Right renal pelvis (tissue), 4 donors: ENCODE measurements at regions not wholly inside any gene's neighbourhood (a gene's known extent, or its start where the extent isn't known, plus 50 kb on each side); places are given as distances from the start of the nearest gene placed in this dataset.
"Not testable (repeated sequence)": the region's sequence is repeated elsewhere in the genome, so short reads cannot be mapped to it uniquely, and the experiment has no call there.

Source experiments
- DNase-seq, 4 donors: peaks; one replicate each; pipeline ENCODE4 v3.0.0-alpha.2; 2013; ENCODE audit warnings: low read depth in 4 of 4, low spot score in 3 of 4, missing footprints in 1 of 4

- DNase-seq: no peak
These were observed 259.5 kb upstream of the IRS2 start for GRCh38 chr13:110045919-110046318.

DNA sequence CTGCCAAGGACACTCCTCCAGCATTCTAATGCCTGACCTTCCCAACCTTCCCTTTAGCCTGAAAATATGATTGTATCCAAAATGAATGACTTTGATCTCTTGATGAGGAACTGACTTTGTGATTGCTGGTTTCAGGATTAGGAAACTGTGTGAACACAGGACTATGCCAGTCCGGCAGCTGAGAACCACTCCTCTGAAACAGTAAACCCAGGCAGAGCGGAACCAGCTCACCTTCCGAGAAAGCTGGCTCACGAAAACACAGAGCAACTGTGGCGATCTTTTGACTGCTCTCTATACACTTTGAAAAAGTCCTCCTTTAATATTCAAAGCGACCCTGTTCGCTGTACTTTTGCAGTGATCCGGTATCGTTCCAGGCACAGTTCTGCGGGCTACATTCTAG is 258.8 kb upstream of the IRS2 start:
- DNase-seq: no peak

GRCh38 chr13:110044551-110045111 is 258.2 kb upstream of the IRS2 start:
- no peak for DNase-seq

GRCh38 chr13:110042253-110042950 is 256.0 kb upstream of the IRS2 start:
- DNase-seq: no peak

GRCh38 chr13:110041638-110042037 is 255.3 kb upstream of the IRS2 start:
- DNase-seq: not testable (repeated sequence)

DNA sequence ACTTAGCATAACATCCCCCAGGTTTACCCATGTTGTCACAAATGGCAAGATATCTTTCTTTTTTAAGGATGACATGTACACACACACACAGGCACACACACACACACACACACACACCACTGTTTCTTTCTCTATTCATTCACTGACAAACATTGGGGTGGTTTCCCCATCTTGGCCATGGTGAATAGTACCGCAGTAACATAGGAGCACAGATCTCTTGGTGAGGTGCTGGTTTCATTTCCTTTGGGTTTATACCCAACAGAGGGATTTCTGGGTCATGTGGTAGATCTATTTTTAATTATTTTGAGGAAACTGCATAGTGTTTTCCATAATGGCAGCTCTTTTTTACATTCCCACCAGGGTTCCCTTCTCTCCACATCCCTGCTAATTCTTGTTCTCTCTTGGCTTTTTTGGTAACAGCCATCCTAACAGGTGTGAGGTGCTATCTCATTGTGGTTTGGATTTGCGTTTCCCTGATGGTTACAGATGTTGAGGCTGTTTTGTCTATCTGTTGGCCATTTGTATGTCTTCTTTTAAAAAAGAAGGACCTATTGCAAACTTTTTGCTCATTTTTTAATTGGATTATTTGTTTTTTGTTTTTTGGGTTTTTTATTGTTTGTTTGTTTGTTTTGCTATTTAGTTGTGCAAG is 251.7 kb upstream of the IRS2 start:
- DNase-seq: no peak

- no peak for DNase-seq
These were observed 249.7 kb upstream of the IRS2 start for GRCh38 chr13:110036060-110036459.

- DNase-seq: no peak
These were observed 247.7 kb upstream of the IRS2 start for GRCh38 chr13:110034031-110034549.

DNA sequence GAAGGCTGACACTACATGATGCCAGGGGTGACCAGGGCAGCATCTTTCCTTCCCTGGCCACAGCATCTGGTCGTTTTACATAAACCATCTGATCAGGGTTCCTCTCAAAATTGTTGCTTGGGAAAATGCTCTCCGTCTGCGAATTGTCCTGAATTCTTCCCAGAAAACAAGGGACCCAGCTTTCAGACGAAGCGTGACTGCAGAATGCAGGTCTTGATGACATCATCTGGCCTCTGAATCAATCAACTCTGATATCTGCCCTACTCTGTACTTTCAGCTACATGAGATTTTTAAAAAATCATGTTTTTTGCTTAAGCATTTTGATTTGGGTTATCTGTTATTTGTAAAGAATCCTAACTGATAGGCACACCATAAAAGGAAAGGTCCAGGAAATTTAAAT is 246.6 kb upstream of the IRS2 start:
- no peak for DNase-seq

- DNase-seq: no peak
These were observed 244.1 kb upstream of the IRS2 start for GRCh38 chr13:110030394-110030928.

GRCh38 chr13:110028838-110029621 is 242.6 kb upstream of the IRS2 start:
- no peak for DNase-seq

- no peak for DNase-seq
These were observed 241.9 kb upstream of the IRS2 start for GRCh38 chr13:110028311-110028710.

DNA sequence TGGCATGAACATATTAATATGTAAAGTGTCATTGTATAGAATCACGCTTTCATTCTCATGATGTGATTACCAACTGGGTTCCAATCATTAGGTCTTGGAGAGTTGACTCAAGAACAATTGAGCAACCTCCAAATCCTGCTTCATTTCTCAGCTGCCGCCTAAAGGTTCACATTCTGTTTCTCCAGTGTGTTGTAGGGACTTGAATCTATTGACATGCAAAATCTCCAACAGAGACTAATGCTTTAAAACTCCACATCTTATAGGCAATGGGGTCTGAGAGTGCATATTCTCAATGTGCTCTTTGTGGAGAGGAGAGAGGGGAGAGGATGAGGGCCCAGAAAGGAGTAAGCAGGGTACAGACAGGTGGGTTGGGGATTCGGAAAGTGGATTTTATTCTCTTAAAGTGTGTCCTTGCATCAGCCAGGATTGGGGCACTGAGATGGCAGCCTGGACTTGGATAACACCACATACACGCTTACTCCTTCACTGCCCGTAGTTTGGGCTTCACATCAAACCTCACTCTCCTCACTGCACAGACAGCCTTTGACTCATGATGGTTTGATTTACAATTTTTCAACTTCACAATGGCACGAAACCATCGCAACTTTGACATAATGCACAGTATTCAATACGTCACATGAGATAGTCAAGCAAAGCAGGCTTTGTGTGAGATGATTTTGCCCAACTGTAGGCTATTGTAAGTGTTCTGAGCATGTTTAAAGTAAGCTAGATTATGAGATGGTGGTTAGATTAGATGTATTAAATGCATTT is 241.3 kb upstream of the IRS2 start:
- no peak for DNase-seq

DNA sequence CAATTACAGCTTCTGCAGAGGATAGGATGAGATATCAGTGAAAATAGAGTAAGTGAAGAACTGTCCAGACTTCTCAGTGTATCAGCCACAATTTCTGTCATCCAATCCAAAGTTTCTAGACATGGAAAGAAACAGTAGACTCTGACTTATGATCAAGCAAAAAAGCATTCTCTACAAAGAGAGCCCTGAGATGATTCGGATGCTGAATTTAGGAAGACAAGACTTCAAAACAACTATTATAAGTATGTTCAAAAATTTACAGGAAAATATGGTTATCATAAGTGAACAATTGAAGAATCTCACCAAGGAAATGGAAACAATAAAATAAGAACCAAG is 238.2 kb upstream of the IRS2 start:
- no peak for DNase-seq

DNA sequence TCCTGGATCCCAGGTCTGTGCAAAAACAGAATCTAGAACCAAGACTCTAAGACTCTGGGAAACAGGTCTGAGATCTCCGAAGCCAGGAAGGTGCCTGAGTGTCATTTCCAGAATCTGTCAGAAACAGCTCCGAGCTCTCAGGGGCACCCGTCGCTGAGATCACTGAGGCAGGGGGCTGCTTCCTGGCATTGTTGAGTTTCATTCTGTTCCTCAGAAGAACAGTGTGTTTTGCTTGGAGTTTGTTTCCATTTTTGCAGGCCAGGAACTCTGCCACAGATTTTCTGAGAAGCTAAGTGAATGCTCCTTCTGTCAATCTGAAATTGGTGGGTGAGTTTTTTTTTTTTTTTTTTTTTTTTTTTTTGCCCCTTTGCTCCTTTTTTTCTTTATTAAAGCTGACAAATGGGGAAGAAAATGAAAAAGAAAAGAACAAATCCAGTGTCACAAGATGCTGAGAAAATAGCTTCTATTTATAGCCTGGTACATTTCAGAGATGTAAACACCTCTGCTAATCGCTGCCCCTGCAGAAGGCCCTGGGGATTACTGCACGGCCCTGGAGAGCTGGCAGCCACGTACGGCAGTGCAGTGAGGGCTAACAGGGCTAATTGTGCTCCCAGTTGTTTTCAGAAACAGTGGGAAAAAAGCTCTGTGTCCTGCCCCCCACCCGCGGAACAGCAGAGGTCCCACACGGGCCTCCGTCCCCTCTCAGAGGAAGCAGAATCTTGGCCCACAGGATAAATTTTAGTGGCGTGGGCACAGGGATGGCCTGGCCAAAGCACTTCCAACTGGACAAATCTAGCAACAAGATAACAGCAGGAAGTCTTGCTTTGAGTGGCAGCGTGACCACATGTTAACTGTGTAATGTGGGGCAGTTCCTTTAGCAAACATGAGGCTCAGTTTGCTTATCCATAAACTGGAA is 237.6 kb upstream of the IRS2 start:
- no peak for DNase-seq

GRCh38 chr13:110018009-110018408 is 231.6 kb upstream of the IRS2 start:
- DNase-seq: no peak

- no peak for DNase-seq
These were observed 231.0 kb upstream of the IRS2 start for GRCh38 chr13:110017379-110017778.

GRCh38 chr13:110015253-110015652 is 228.9 kb upstream of the IRS2 start:
- DNase-seq: no peak

DNA sequence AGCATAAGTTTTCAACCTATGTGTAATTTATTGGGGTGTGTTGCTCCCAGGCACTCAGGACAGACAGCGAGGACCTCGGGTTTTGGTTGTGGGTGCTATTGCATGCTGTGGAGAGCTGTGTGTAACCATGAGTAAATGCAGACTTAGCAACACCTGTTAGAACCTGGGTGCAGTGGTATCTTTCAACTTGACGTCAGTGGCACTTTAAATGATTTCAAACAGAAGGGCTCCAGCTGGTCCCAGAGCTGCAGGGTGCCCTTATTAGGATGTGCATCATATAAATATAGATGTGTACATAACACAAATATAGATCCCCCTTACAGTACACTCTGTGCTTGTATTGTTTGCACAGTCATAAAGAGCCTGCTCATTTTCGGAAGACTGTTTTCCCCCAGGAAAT is 228.3 kb upstream of the IRS2 start:
- DNase-seq: no peak
